D341Med (cell line): ENCODE measurements at regions not wholly inside any gene's neighbourhood (a gene's known extent, or its start where the extent isn't known, plus 50 kb on each side); places are given as distances from the start of the nearest gene placed in this dataset.
A peak's percentile ranks its signal among the peaks of the same experiment; 100 is the strongest.

Experiments used
- DNase-seq: peaks from one replicate; pipeline ENCODE4 v3.0.0; 2012; ENCODE audit warnings: low spot score

- no peak for DNase-seq
These were observed 103.6 kb downstream of the PALM2AKAP2 start for GRCh38 chr9:109883623-109884022.

- DNase-seq = no peak
These were observed 106.0 kb downstream of the PALM2AKAP2 start for GRCh38 chr9:109886041-109886440.

- DNase-seq = no peak
These were observed 106.6 kb downstream of the PALM2AKAP2 start for GRCh38 chr9:109886617-109887016.

- no peak for DNase-seq
These were observed 107.1 kb downstream of the PALM2AKAP2 start for GRCh38 chr9:109887079-109887478.

GRCh38 chr9:109888695-109889094 is 108.7 kb downstream of the PALM2AKAP2 start:
- DNase-seq = no peak

- no peak for DNase-seq
These were observed 109.5 kb downstream of the PALM2AKAP2 start for GRCh38 chr9:109889456-109889855.

- DNase-seq = no peak
These were observed 113.2 kb downstream of the PALM2AKAP2 start for GRCh38 chr9:109893241-109893640.

GRCh38 chr9:109894473-109894872 is 114.5 kb downstream of the PALM2AKAP2 start:
- no peak for DNase-seq

- DNase-seq = no peak
These were observed 115.1 kb downstream of the PALM2AKAP2 start for GRCh38 chr9:109894921-109895758.

- DNase-seq = no peak
These were observed 121.2 kb downstream of the PALM2AKAP2 start for GRCh38 chr9:109901201-109901600.

GRCh38 chr9:109903515-109904138 is 123.6 kb downstream of the PALM2AKAP2 start:
- peak; percentile 74 for DNase-seq

GRCh38 chr9:109904666-109905065 is 124.7 kb downstream of the PALM2AKAP2 start:
- no peak for DNase-seq

GRCh38 chr9:109905472-109905871 is 125.5 kb downstream of the PALM2AKAP2 start:
- DNase-seq = no peak

GRCh38 chr9:109906766-109907382 is 126.9 kb downstream of the PALM2AKAP2 start:
- no peak for DNase-seq

GRCh38 chr9:109907400-109907799 is 127.4 kb downstream of the PALM2AKAP2 start:
- no peak for DNase-seq

- no peak for DNase-seq
These were observed 127.9 kb downstream of the PALM2AKAP2 start for GRCh38 chr9:109907810-109908458.

- no peak for DNase-seq
These were observed 128.7 kb downstream of the PALM2AKAP2 start for GRCh38 chr9:109908459-109909390.

- DNase-seq = no peak
These were observed 130.9 kb downstream of the PALM2AKAP2 start for GRCh38 chr9:109910671-109911518.

GRCh38 chr9:109912082-109912582 is 132.1 kb downstream of the PALM2AKAP2 start:
- no peak for DNase-seq
